Suppressor macrophage treated with lipopolysaccharide for 1 hour (primary cell): ENCODE measurements at regions not wholly inside any gene's neighbourhood (a gene's known extent, or its start where the extent isn't known, plus 50 kb on each side); places are given as distances from the start of the nearest gene placed in this dataset.
A peak's percentile ranks its signal among the peaks of the same experiment; 100 is the strongest.

Source experiments
- DNase-seq, 3 donors: peaks; one replicate each; pipeline ENCODE4 v3.0.0-alpha.2; 2020 to 2022

DNA sequence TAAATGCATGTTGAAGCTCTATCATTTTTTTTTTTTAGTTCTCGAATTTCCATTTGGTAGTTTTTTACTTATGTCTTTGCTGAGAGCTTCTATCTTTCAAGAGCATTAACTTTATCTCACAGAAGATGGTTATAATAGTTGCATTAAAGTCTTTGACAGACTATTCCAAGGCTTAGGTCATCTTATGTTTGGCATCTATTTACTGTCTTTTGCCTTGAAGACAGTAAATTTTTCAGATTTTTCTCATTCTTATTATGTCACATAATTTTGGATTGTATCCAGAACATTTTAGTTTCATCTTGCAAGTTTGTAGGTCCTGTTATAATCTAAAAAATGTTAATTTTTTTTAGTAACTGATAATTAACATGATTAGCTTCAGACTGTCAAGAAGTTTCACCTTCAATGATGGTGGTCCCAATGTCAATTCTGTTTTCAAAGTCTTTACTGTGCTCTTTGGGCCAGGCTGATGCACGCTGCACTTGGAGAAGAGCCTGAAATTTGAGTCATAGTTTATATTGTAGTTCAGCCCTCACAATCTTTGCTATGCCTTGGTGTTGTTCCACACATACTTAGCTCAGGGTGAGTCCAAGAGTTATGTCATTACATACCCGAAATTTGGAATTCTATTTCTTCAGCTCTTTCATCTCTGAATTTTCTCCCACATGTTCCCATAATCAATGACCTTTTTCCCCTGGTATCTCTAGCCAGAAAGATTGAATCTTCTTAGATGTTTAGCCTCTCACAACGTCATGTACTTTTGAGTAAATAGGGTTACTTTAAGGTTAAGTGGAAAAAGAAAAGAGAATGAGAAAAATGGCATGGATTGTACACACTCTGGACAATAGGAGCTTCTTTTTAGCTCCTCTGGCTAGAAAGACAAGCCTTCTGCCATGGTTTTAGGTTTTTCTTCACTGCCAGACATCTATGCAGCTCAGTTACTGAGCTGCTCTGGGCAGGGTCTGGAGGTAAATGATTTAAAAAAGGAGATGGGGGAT lies 110.3 kb upstream of the BTBD3 start:
- no peak for DNase-seq

DNA sequence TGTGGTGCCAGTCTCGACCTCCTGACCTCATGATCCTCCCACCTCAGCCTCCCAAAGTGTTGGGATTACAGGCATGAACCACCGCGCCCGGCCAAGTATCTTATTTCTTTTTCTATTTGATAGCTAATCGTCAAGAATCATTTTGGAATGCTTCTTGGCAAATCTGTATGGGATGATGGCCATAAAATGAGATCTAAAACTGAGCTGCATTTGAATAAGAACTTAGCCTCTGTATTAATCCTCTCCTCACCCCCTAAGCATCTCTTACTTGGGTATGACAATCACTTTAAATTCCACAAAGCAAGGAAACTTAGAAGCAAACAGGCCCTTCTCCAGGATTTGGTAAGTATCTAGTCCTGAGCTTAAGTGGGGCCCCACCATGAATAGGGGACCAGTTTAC lies 108.9 kb upstream of the BTBD3 start:
- DNase-seq: no peak

GRCh38 chr20:11810311-11811083 lies 107.2 kb upstream of the BTBD3 start:
- DNase-seq: no peak

- DNase-seq: no peak
These were observed 104.4 kb upstream of the BTBD3 start for GRCh38 chr20:11813106-11813890.

DNA sequence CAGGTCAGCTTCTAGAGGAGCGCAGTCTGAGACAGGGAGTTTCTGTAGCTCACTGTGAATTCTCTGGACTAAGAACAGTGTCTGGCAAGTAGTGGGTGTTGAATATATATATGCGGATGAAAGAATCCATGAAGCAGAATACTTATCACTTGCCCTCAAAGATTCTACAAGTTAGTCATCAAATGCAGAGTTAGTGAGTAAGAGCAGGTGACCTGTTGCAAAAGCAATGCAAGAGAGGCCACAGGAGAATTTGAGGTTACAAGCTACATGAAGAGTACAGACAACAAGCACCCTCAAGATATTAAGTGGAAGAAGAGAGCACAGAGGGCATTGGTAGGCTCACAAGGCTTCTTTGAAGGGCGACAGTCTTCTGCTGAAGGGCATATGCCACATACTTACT lies 103.4 kb upstream of the BTBD3 start:
- no peak for DNase-seq

DNA sequence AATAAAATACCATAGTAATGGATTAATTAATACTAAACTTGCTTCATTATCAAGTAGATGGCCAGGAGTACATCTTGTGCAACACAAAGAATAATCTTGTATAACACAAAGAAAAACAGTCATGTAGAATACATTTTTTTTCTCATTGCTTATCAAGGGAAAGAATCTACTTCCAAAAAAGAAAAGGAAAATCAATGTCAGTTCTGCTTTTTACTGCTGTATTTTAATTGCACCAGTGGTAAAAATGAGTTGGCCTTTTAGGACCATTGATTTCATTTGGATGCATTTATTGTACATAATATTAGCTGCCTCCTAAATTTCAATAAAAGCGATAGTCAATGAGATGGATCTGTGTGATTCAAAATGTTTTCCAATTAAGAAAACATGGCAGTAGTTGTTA lies 96.9 kb upstream of the BTBD3 start:
- no peak for DNase-seq

DNA sequence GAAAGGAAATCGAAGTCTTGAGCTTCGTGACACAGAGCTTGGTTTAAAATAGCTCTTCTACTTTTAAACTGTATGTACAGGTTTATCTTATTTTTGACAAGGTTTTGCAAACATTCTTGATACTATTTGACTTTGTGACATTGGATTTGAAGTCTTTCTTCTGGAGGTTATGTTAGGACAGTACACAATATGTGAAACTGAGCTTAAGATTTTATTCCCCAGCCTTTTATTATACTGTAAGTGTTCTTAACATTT lies 95.2 kb upstream of the BTBD3 start:
- DNase-seq: no peak

- no peak for DNase-seq
These were observed 91.4 kb upstream of the BTBD3 start for GRCh38 chr20:11826334-11826733.

- DNase-seq: no peak
These were observed 85.3 kb upstream of the BTBD3 start for GRCh38 chr20:11832397-11832796.

DNA sequence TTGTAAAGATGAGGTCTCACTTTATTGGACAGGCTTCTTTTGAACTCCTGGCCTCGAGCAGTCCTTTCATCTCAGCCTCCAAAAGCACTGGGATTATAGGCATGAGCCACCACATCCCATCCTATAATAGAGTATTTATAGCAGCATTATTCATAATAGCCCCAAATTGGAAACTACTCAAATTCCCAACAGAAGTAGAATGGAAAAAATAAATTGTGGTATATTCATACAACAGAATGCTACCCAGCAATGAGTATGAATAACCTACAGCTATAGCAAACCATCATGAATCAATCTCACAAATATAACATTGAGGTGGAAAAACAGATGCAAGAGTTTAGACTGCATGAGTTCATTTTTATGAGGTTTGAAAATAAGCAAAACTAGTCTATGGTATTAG lies 84.8 kb upstream of the BTBD3 start:
- DNase-seq: no peak

GRCh38 chr20:11833825-11834224 lies 83.9 kb upstream of the BTBD3 start:
- DNase-seq: no peak

DNA sequence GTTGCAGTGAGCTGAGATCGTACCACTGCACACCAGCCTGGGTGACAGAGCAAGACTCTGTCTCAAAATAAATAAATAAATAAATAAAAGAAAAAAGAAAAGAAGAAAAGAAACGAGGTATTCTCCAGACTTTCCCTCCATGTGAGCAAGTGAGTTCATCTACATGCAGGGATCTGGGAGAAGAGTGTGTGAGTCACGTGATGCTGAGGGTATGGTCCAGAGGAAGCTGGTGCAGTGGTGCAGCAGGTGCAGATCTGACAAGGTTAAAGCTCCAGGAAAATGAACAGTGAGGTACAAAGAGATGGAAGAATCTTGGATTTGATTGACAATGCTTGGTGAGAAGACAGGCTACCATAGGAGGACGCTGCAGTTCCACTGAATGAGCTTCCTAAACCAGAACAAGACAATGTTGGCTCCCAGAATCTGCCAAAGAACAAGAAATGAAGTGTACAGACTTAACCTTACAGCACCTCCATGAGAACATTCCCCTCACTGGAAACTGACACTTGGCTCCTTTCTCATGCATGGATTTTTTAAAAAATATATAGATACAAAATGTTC lies 79.5 kb upstream of the BTBD3 start:
- DNase-seq: no peak

GRCh38 chr20:11841972-11842461 lies 75.7 kb upstream of the BTBD3 start:
- no peak for DNase-seq

- no peak for DNase-seq
These were observed 74.4 kb upstream of the BTBD3 start for GRCh38 chr20:11843289-11843688.

DNA sequence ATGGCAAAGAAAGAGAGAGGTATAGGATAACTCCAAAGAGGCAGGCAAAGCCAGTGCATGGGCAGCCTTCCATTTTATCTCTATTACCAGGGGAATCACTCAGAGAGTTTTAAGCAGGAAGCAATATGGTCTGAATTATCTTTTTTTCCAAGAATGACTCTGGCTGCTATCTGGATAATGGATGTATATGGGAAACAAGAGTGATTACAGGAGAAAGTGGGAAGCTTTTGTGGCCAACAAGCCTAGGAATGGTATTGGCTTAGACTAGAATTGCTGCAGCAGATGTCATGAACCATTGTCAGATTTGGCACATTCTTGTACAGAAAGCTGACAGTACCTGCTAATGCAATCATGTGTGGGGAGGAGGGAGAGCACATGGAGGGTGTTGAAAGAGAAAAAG lies 73.0 kb upstream of the BTBD3 start:
- no peak for DNase-seq

DNA sequence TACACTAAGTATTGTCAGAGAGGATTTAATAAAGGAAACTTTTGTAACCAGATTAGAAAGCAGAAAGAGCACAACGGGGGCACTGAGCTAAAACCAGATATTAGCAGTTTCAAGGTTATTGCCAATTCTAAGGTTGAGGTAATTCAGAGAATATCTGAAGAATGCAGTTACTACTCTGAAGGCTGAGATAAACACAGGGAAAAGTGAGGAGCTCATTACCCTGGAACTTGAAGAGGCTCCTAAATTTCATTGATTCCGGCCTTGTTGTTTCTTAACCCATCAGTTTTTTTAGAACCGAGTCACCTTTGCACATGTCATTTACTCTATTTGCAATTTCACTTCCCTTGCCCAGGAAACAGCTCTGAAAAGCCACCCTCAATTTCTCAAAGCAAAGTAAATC lies 72.4 kb upstream of the BTBD3 start:
- DNase-seq: no peak

GRCh38 chr20:11846131-11846530 lies 71.6 kb upstream of the BTBD3 start:
- no peak for DNase-seq

DNA sequence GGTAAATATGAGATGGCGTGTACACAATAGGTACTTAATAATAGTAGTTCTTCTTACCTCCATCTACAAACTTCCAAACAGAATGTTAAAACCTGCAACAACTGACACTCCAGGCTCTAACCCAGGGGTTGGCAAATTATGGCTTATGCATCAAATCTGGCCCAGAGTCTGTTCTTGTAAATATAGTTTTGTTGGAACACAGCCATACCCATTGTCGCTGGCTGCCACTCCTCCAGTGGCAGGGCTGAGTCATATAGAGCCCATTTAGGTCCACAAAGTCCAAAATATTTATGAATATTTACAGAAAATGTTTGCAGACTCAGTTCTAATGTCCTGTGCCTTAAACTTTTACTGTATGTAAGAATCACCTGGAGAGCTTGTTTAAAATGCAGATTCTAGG lies 69.9 kb upstream of the BTBD3 start:
- no peak for DNase-seq

DNA sequence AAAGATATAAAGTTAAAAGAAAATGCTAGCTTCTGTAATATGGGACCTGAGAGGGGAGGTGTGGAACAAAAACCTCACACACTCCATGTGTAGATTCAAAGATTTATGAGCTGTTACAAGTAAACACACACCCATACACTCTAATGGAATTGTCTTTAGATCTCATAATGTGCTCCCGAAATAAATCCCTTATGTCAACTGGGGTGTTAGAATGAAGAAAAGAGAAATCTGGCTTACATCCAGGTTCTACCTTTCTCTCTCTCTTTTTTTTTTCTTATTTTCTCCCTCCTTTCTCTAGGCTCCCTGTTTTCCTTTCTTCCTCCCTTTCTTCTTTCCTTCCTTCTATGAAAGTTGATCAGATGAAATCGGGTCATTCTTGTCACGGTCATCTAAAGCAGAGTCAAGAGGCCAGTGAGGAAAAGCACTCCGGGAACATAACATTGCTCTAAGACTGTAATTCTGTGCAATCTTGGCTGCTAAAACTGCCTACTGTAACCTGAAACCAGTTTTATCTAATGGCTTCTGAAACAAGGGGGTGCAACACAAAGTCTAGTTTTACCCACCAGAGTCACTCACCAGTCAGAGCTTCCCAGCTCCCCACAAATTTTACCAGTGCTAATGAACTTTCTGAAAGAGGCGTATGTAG lies 68.3 kb upstream of the BTBD3 start:
- no peak for DNase-seq

GRCh38 chr20:11849976-11850670 lies 67.6 kb upstream of the BTBD3 start:
- DNase-seq: peak in 2 of 3 donors; percentile 2 to 17

- no peak for DNase-seq
These were observed 66.8 kb upstream of the BTBD3 start for GRCh38 chr20:11850901-11851300.

DNA sequence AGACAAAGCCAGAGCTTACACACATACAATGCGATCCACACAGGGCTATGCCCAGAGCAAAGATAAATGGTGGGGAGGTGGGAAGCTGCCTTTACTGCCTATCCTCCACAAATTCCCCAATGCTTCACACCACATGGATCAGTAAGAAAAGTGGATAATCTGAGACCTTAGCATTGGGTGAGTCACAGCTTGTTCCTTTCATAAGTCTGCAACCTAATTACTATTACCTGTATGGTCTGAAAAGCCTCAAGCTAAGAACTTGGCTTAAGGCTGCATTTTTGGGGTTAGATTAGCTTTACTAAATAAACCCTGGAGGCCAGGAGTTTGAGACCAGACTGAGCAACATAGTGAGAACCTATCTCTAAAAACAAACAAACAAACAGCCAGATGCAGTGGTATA lies 66.0 kb upstream of the BTBD3 start:
- DNase-seq: no peak
